H9 (cell line): ENCODE measurements at regions not wholly inside any gene's neighbourhood (a gene's known extent, or its start where the extent isn't known, plus 50 kb on each side); places are given as distances from the start of the nearest gene placed in this dataset.

Experiments used
- DNase-seq: peaks from one replicate; pipeline ENCODE4 v3.0.0-alpha.2; 2017
- H2AFZ ChIP-seq: one replicate; pipeline ENCODE4 v1.6.1; 2013; ENCODE audit warnings: mild to moderate bottlenecking, low read length, control low read depth, moderate library complexity
- H2AK5ac ChIP-seq: 2 replicates; pipeline ENCODE4 v1.6.1; 2013; ENCODE audit warnings: low read length, control low read depth, mixed read lengths; ENCODE audit not compliant: insufficient read length
- H2BK120ac ChIP-seq: one replicate; pipeline ENCODE4 v1.6.1; 2013; ENCODE audit warnings: low read depth, mild to moderate bottlenecking, low read length, control low read depth, inconsistent platforms; ENCODE audit not compliant: poor library complexity, severe bottlenecking
- H2BK12ac ChIP-seq: 2 replicates; pipeline ENCODE4 v1.6.1; 2013; ENCODE audit warnings: low read length, control low read depth, mixed read lengths, low read depth; ENCODE audit not compliant: insufficient read length
- H2BK15ac ChIP-seq: 2 replicates; pipeline ENCODE4 v1.6.1; 2013; ENCODE audit warnings: low read depth, low read length, control low read depth
- H2BK20ac ChIP-seq: one replicate; pipeline ENCODE4 v1.6.1; 2013; ENCODE audit warnings: low read depth, mild to moderate bottlenecking, low read length, control low read depth, inconsistent platforms; ENCODE audit not compliant: poor library complexity, severe bottlenecking
- H2BK5ac ChIP-seq: 2 replicates; pipeline ENCODE4 v1.6.1; 2013; ENCODE audit warnings: low read length, control low read depth, mixed read lengths; ENCODE audit not compliant: insufficient read length
- H3K14ac ChIP-seq: 2 replicates; pipeline ENCODE4 v1.6.1; 2013; ENCODE audit warnings: low read length, control low read depth; ENCODE audit not compliant: insufficient read depth
- H3K18ac ChIP-seq: 2 replicates; pipeline ENCODE4 v1.6.1; 2013; ENCODE audit warnings: low read depth, mild to moderate bottlenecking, mixed read lengths, low read length, control low read depth; ENCODE audit not compliant: insufficient read length
- H3K23ac ChIP-seq: 2 replicates; pipeline ENCODE4 v1.6.1; 2013; ENCODE audit warnings: low read length, control low read depth, mixed read lengths, low read depth; ENCODE audit not compliant: insufficient read length
- H3K23me2 ChIP-seq: 2 replicates; pipeline ENCODE4 v1.6.1; 2013; ENCODE audit warnings: low read depth, mild to moderate bottlenecking, mixed read lengths, low read length, control low read depth; ENCODE audit not compliant: insufficient read length, poor library complexity, severe bottlenecking
- H3K27ac ChIP-seq: 2 replicates; pipeline ENCODE4 v1.5.1; 2013; ENCODE audit warnings: low read length, control low read depth, mixed read lengths, low read depth; ENCODE audit not compliant: insufficient read length
- H3K27me3 ChIP-seq: 2 replicates; pipeline ENCODE4 v1.6.1; 2013; ENCODE audit warnings: low read length, control low read depth, inconsistent platforms; ENCODE audit not compliant: insufficient read depth
- H3K4ac ChIP-seq: 2 replicates; pipeline ENCODE4 v1.6.1; 2013; ENCODE audit warnings: low read depth, mild to moderate bottlenecking, control low read depth, inconsistent platforms, low read length, moderate library complexity
- H3K4me1 ChIP-seq: 2 replicates; pipeline ENCODE4 v1.6.1; 2013; ENCODE audit warnings: low read length, control low read depth, inconsistent platforms; ENCODE audit not compliant: insufficient read depth
- H3K4me2 ChIP-seq: 2 replicates; pipeline ENCODE4 v1.6.1; 2013; ENCODE audit warnings: low read length, control low read depth, mixed read lengths; ENCODE audit not compliant: insufficient read length, insufficient read depth
- H3K56ac ChIP-seq: 2 replicates; pipeline ENCODE4 v1.6.1; 2013; ENCODE audit warnings: low read depth, mild to moderate bottlenecking, mixed read lengths, low read length, control low read depth; ENCODE audit not compliant: insufficient read length
- H3K79me1 ChIP-seq: 2 replicates; pipeline ENCODE4 v1.6.1; 2013; ENCODE audit warnings: low read depth, mild to moderate bottlenecking, moderate library complexity, low read length, control low read depth, inconsistent platforms; ENCODE audit not compliant: insufficient read depth, poor library complexity, severe bottlenecking
- H3K79me2 ChIP-seq: 2 replicates; pipeline ENCODE4 v1.6.1; 2013; ENCODE audit warnings: low read length, control low read depth, inconsistent platforms; ENCODE audit not compliant: insufficient read depth
- H3K9ac ChIP-seq: 2 replicates; pipeline ENCODE4 v1.6.1; 2013; ENCODE audit warnings: low read length, control low read depth, mixed read lengths; ENCODE audit not compliant: insufficient read length; ENCODE audit errors: extremely low read depth
- H3K9me3 ChIP-seq: one replicate; pipeline ENCODE4 v1.6.1; 2013; ENCODE audit warnings: low read depth, low read length, inconsistent platforms; ENCODE audit not compliant: control insufficient read depth
- H3T11ph ChIP-seq: one replicate; pipeline ENCODE4 v1.6.1; 2013; ENCODE audit warnings: mild to moderate bottlenecking, low read length, control low read depth, inconsistent platforms
- H4K20me1 ChIP-seq: one replicate; pipeline ENCODE4 v1.6.1; 2013; ENCODE audit not compliant: control insufficient read depth, insufficient read length, insufficient read depth
- H4K5ac ChIP-seq: 2 replicates; pipeline ENCODE4 v1.6.1; 2013; ENCODE audit warnings: low read depth, mild to moderate bottlenecking, mixed read lengths, low read length, control low read depth; ENCODE audit not compliant: insufficient read length
- H4K8ac ChIP-seq: replicated peaks from 2 replicates; pipeline ENCODE4 v1.6.1; 2013; ENCODE audit warnings: low read length, control low read depth, mixed read lengths, low read depth; ENCODE audit not compliant: insufficient read length
- H4K91ac ChIP-seq: 2 replicates; pipeline ENCODE4 v1.6.1; 2013; ENCODE audit warnings: low read depth, mild to moderate bottlenecking, moderate library complexity, mixed read lengths, low read length, control low read depth; ENCODE audit not compliant: insufficient read length
- H3K27ac Mint-ChIP-seq, 3 experiments: 2 replicates in 2 of 3; 3 replicates in 1 of 3; pipeline ENCODE4 v1.8.0; 2020 to 2021; ENCODE audit warnings: mixed read lengths in 3 of 3, mild to moderate bottlenecking in 1 of 3, moderate library complexity in 1 of 3
- H3K27me3 Mint-ChIP-seq: 2 replicates; pipeline ENCODE4 v1.8.0; 2021; ENCODE audit warnings: low read depth, mild to moderate bottlenecking, moderate library complexity, mixed read lengths
- H3K36me3 Mint-ChIP-seq, 3 experiments: 2 replicates in 2 of 3; 3 replicates in 1 of 3; pipeline ENCODE4 v1.8.0; 2020 to 2021; ENCODE audit warnings: low read depth in 3 of 3, mixed read lengths in 3 of 3; ENCODE audit not compliant: insufficient read depth in 1 of 3
- H3K4me1 Mint-ChIP-seq, 2 experiments: 2 replicates each; pipeline ENCODE4 v1.8.0; 2020; ENCODE audit warnings: mixed read lengths in 2 of 2
- H3K4me3 Mint-ChIP-seq, 2 experiments: 2 replicates in 1 of 2; 3 replicates in 1 of 2; pipeline ENCODE4 v1.8.0; 2020 to 2021; ENCODE audit warnings: mild to moderate bottlenecking in 2 of 2, mixed read lengths in 2 of 2, moderate library complexity in 1 of 2
- H3K9me3 Mint-ChIP-seq, 2 experiments: 2 replicates in 1 of 2; 3 replicates in 1 of 2; pipeline ENCODE4 v1.8.0; 2020; ENCODE audit warnings: mild to moderate bottlenecking in 2 of 2, mixed read lengths in 2 of 2, moderate library complexity in 1 of 2
- WGBS: extraction: QIAGEN DNeasy Blood & Tissue Kit; methylation state at CpG from one replicate; pipeline ENCODE4 v1.1.7; 2013; ENCODE audit warnings: missing lambda C conversion rate, low lambda C conversion rate, mixed read lengths; ENCODE audit not compliant: insufficient read length; ENCODE audit errors: extremely low coverage; 5-methylcytosine and 5-hydroxymethylcytosine counted together
- TF ChIP-seq, protein P1 (sequence below): fragments of 200-600 bp; sonication (generic); conservative IDR thresholded peaks from 3 replicates; pipeline ENCODE4 v1.8.0; 2021; ENCODE audit warnings: antibody characterized with exemption, mild to moderate bottlenecking

DNA sequence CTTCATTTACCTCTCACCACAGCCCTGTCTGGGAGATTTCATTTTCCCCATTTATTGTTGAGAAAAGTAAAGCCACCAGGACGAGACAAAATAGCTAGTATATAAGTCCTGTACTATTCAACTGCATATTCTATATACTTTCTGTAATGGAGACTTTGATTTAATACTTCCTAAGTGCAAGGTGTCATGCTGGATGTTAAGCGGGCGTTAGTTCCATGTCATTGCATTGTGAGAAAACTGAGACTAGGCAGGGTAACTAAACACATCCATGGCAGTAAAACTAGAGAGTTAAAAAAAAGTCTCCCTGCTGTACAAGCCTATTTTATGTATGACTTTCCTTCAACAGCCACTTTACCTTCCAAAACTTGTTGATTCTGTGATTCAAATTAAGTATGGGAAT lies 969.6 kb downstream of the STIM2 start:
- no peaks in the 10 kb centered on the region for H3K4me1 Mint-ChIP-seq
- H3K27me3 ChIP-seq: no peaks in the 10 kb centered on the region
- no peaks in the 10 kb centered on the region for H4K20me1 ChIP-seq
- H3K79me2 ChIP-seq: no peaks in the 10 kb centered on the region
- H3K23ac ChIP-seq: no peak overlapping the region
- H3K23me2 ChIP-seq: no peaks in the 10 kb centered on the region
- H4K5ac ChIP-seq: no peak overlapping the region
- no peak overlapping the region for H3K18ac ChIP-seq
- H3K27ac ChIP-seq: no peak overlapping the region
- no peak overlapping the region for H2BK5ac ChIP-seq
- no peak overlapping the region for H3K14ac ChIP-seq
- TF ChIP-seq, protein P1, sequence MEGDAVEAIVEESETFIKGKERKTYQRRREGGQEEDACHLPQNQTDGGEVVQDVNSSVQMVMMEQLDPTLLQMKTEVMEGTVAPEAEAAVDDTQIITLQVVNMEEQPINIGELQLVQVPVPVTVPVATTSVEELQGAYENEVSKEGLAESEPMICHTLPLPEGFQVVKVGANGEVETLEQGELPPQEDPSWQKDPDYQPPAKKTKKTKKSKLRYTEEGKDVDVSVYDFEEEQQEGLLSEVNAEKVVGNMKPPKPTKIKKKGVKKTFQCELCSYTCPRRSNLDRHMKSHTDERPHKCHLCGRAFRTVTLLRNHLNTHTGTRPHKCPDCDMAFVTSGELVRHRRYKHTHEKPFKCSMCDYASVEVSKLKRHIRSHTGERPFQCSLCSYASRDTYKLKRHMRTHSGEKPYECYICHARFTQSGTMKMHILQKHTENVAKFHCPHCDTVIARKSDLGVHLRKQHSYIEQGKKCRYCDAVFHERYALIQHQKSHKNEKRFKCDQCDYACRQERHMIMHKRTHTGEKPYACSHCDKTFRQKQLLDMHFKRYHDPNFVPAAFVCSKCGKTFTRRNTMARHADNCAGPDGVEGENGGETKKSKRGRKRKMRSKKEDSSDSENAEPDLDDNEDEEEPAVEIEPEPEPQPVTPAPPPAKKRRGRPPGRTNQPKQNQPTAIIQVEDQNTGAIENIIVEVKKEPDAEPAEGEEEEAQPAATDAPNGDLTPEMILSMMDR: no peak
- no peak overlapping the region for H4K8ac ChIP-seq
- no peak overlapping the region for H2BK12ac ChIP-seq
- H3K9ac ChIP-seq: no peak overlapping the region
- no peaks in the 10 kb centered on the region for H3K27me3 Mint-ChIP-seq
- no peak for DNase-seq
- H2AK5ac ChIP-seq: no peak overlapping the region
- H3K56ac ChIP-seq: no peak overlapping the region
- no peak overlapping the region for H2BK20ac ChIP-seq
- H3T11ph ChIP-seq: no peak overlapping the region
- H3K27ac Mint-ChIP-seq: no peak overlapping the region
- H3K79me1 ChIP-seq: no peaks in the 10 kb centered on the region
- H3K4me2 ChIP-seq: no peak overlapping the region
- H3K4me1 ChIP-seq: no peaks in the 10 kb centered on the region
- H3K4me3 Mint-ChIP-seq: no peak overlapping the region
- H3K9me3 ChIP-seq: no peaks in the 10 kb centered on the region
- no peak overlapping the region for H3K4ac ChIP-seq
- WGBS: no CpG with 5 or more reads among the region's 3 CpGs
- H3K36me3 Mint-ChIP-seq: peaks cover 0 to 6% (median 0%) of the 10 kb centered on the region in 3 experiments; a peak in 3 of 7 replicates
- H2AFZ ChIP-seq: no peak overlapping the region
- H4K91ac ChIP-seq: no peak overlapping the region
- H2BK120ac ChIP-seq: no peak overlapping the region
- 0 out of 5 replicates have a peak, but pooled peaks cover 3 to 4% of the 10 kb centered on the region in 2 experiments for H3K9me3 Mint-ChIP-seq
- no peak overlapping the region for H2BK15ac ChIP-seq
